HUES48 (cell line): ENCODE measurements at regions not wholly inside any gene's neighbourhood (a gene's known extent, or its start where the extent isn't known, plus 50 kb on each side); places are given as distances from the start of the nearest gene placed in this dataset.

Experiments
- H3K27ac ChIP-seq: one replicate; pipeline ENCODE4 v1.7.0; 2013; ENCODE audit warnings: low read depth, low read length, inconsistent platforms
- H3K27me3 ChIP-seq: 2 replicates; pipeline ENCODE4 v1.6.1; 2013; ENCODE audit warnings: mild to moderate bottlenecking, low read length; ENCODE audit not compliant: control insufficient read depth, insufficient read depth
- H3K36me3 ChIP-seq: 2 replicates; pipeline ENCODE4 v1.6.1; 2013; ENCODE audit warnings: low read length; ENCODE audit not compliant: control insufficient read depth, insufficient read depth
- H3K4me1 ChIP-seq: 2 replicates; pipeline ENCODE4 v1.6.1; 2013; ENCODE audit warnings: mild to moderate bottlenecking, low read length; ENCODE audit not compliant: control insufficient read depth, insufficient read depth
- H3K4me3 ChIP-seq: 2 replicates; pipeline ENCODE4 v1.5.1; 2013; ENCODE audit warnings: mild to moderate bottlenecking, low read depth, low read length
- H3K9ac ChIP-seq: 2 replicates; pipeline ENCODE4 v1.6.1; 2013; ENCODE audit warnings: mild to moderate bottlenecking, low read depth, low read length, moderate library complexity
- H3K9me3 ChIP-seq: 2 replicates; pipeline ENCODE4 v1.6.1; 2013; ENCODE audit warnings: low read length; ENCODE audit not compliant: control insufficient read depth, insufficient read depth

GRCh38 chr5:125153231-125153630 is 406.8 kb upstream of the ZNF608 start:
- no peak overlapping the region for H3K27ac ChIP-seq
- H3K9me3 ChIP-seq: no peaks in the 10 kb centered on the region
- no peak overlapping the region for H3K9ac ChIP-seq

GRCh38 chr5:125154301-125155110 is 408.1 kb upstream of the ZNF608 start:
- Histone ChIP-seq H3K9me3 (no peaks in the 10 kb centered on the region), H3K9ac (no peak overlapping the region), H3K27me3 (no peaks in the 10 kb centered on the region), H3K4me3 (no peak overlapping the region), H3K4me1 (peaks cover 44% of the 10 kb centered on the region), H3K27ac (no peak overlapping the region), H3K36me3 (no peaks in the 10 kb centered on the region)

More at GRCh38 chr5:125153231-125153630, 406.8 kb upstream of the ZNF608 start:
- H3K27me3 ChIP-seq: no peaks in the 10 kb centered on the region
- no peaks in the 10 kb centered on the region for H3K36me3 ChIP-seq
- H3K4me3 ChIP-seq: no peak overlapping the region
- peaks cover 51% of the 10 kb centered on the region for H3K4me1 ChIP-seq

- Histone ChIP-seq H3K27me3 (no peaks in the 10 kb centered on the region), H3K9me3 (no peaks in the 10 kb centered on the region; the same call in 1 of the 2 replicates), H3K9ac (no peak overlapping the region), H3K36me3 (no peaks in the 10 kb centered on the region), H3K27ac (no peak overlapping the region), H3K4me3 (no peak overlapping the region), H3K4me1 (peaks cover 21% of the 10 kb centered on the region)
These were observed 414.5 kb upstream of the ZNF608 start for GRCh38 chr5:125160787-125161502.

- peaks cover 9% of the 10 kb centered on the region for H3K4me1 ChIP-seq
- H3K27me3 ChIP-seq: no peaks in the 10 kb centered on the region
- H3K36me3 ChIP-seq: no peaks in the 10 kb centered on the region
- H3K27ac ChIP-seq: no peak overlapping the region
- no peak overlapping the region for H3K4me3 ChIP-seq
- peaks cover 7% of the 10 kb centered on the region for H3K9me3 ChIP-seq
- no peak overlapping the region for H3K9ac ChIP-seq
These were observed 416.3 kb upstream of the ZNF608 start for GRCh38 chr5:125162714-125163113.

- Histone ChIP-seq H3K36me3 (no peaks in the 10 kb centered on the region), H3K9ac (no peak overlapping the region), H3K27me3 (no peaks in the 10 kb centered on the region), H3K4me1 (peaks cover 12% of the 10 kb centered on the region), H3K9me3 (peaks cover 7% of the 10 kb centered on the region), H3K4me3 (no peak overlapping the region), H3K27ac (no peak overlapping the region)
These were observed 423.0 kb upstream of the ZNF608 start for GRCh38 chr5:125169396-125169795.

GRCh38 chr5:125171641-125172040 is 425.2 kb upstream of the ZNF608 start:
- Histone ChIP-seq H3K36me3 (no peaks in the 10 kb centered on the region), H3K27ac (no peak overlapping the region), H3K9me3 (peaks cover 7% of the 10 kb centered on the region), H3K27me3 (no peaks in the 10 kb centered on the region), H3K4me1 (peaks cover 12% of the 10 kb centered on the region), H3K9ac (no peak overlapping the region), H3K4me3 (no peak overlapping the region)

- no peak overlapping the region for H3K9ac ChIP-seq
These were observed 429.0 kb upstream of the ZNF608 start for GRCh38 chr5:125175348-125176004.

GRCh38 chr5:125176005-125176390 is 429.6 kb upstream of the ZNF608 start:
- H3K4me3 ChIP-seq: no peak overlapping the region
- peaks cover 16% of the 10 kb centered on the region for H3K4me1 ChIP-seq
- no peaks in the 10 kb centered on the region for H3K9me3 ChIP-seq
- no peaks in the 10 kb centered on the region for H3K27me3 ChIP-seq
- no peak overlapping the region for H3K27ac ChIP-seq
- H3K9ac ChIP-seq: no peak overlapping the region
- no peaks in the 10 kb centered on the region for H3K36me3 ChIP-seq

More at GRCh38 chr5:125175348-125176004, 429.0 kb upstream of the ZNF608 start:
- H3K9me3 ChIP-seq: no peaks in the 10 kb centered on the region
- no peaks in the 10 kb centered on the region for H3K27me3 ChIP-seq
- no peak overlapping the region for H3K27ac ChIP-seq
- H3K4me1 ChIP-seq: peaks cover 17% of the 10 kb centered on the region
- H3K4me3 ChIP-seq: no peak overlapping the region
- H3K36me3 ChIP-seq: no peaks in the 10 kb centered on the region

GRCh38 chr5:125177340-125177739 is 430.9 kb upstream of the ZNF608 start:
- Histone ChIP-seq H3K27me3 (no peaks in the 10 kb centered on the region), H3K36me3 (no peaks in the 10 kb centered on the region), H3K9me3 (no peaks in the 10 kb centered on the region), H3K9ac (no peak overlapping the region), H3K4me3 (no peak overlapping the region), H3K4me1 (peaks cover 13% of the 10 kb centered on the region), H3K27ac (no peak overlapping the region)

- H3K9me3 ChIP-seq: no peaks in the 10 kb centered on the region
- no peaks in the 10 kb centered on the region for H3K36me3 ChIP-seq
- no peak overlapping the region for H3K4me3 ChIP-seq
- no peak overlapping the region for H3K9ac ChIP-seq
- peaks cover 9% of the 10 kb centered on the region for H3K4me1 ChIP-seq
- no peak overlapping the region for H3K27ac ChIP-seq
- H3K27me3 ChIP-seq: no peaks in the 10 kb centered on the region
These were observed 433.2 kb upstream of the ZNF608 start for GRCh38 chr5:125179612-125180011.
